PC-3 (cell line): ENCODE measurements at regions not wholly inside any gene's neighbourhood (a gene's known extent, or its start where the extent isn't known, plus 50 kb on each side); places are given as distances from the start of the nearest gene placed in this dataset.

Source experiments
- ATAC-seq: fragments of 200-7000 bp; cut with Tn5 transposase; 2 replicates; pipeline ENCODE4 v1.9.1; 2020; ENCODE audit warnings: mild to moderate bottlenecking, moderate library complexity
- BruUV-seq: library from RNA; stranded (reverse); fragments of 400-500 nt; replicated peaks from 2 replicates; lab custom pipeline; 2021; lab: Mats Ljungman, UMichigan
- CTCF ChIA-PET: fragments of 300-600 bp; sonication (Branson Sonifier 250); formaldehyde crosslinking; loops from one replicate; lab custom pipeline; 2022; ENCODE audit warnings: antibody characterized with exemption; lab: Charles Lee
- POLR2A ChIA-PET: fragments of 300-600 bp; sonication (Branson Sonifier 250); formaldehyde crosslinking; loops from one replicate; lab custom pipeline; 2022; ENCODE audit warnings: antibody characterized with exemption; ENCODE audit not compliant: unreplicated experiment; lab: Charles Lee
- DNase-seq: peaks from one replicate; pipeline ENCODE4 v3.0.0-alpha.2; 2015
- H2AFZ ChIP-seq: fragments of 300-600 bp; sonication (generic); 2 replicates; pipeline ENCODE4 v1.6.0; 2016; ENCODE audit warnings: antibody characterized with exemption, low read length
- H3F3A ChIP-seq: fragments of 300-600 bp; sonication (generic); one replicate; pipeline ENCODE4 v1.6.0; 2017; ENCODE audit warnings: antibody characterized with exemption, low read length, control low read depth, mild to moderate bottlenecking; ENCODE audit not compliant: unreplicated experiment
- H3K27ac ChIP-seq: fragments of 300-600 bp; sonication (generic); 2 replicates; pipeline ENCODE4 v1.5.1; 2016; ENCODE audit warnings: mild to moderate bottlenecking, low read length
- H3K27me3 ChIP-seq: fragments of 300-600 bp; sonication (generic); 2 replicates; pipeline ENCODE4 v1.6.1; 2016; ENCODE audit warnings: low read length, mixed read lengths
- H3K36me3 ChIP-seq: fragments of 300-600 bp; sonication (generic); 2 replicates; pipeline ENCODE4 v1.6.1; 2016; ENCODE audit warnings: low read depth, mixed run types, low read length, mixed read lengths
- H3K4me1 ChIP-seq: fragments of 300-600 bp; sonication (generic); 2 replicates; pipeline ENCODE4 v1.5.1; 2016; ENCODE audit warnings: low read length; ENCODE audit not compliant: insufficient read depth
- H3K4me2 ChIP-seq: fragments of 300-600 bp; sonication (generic); 2 replicates; pipeline ENCODE4 v1.6.0; 2016; ENCODE audit warnings: low read length
- H3K4me3 ChIP-seq: fragments of 300-600 bp; sonication (generic); 2 replicates; pipeline ENCODE4 v1.5.1; 2016; ENCODE audit warnings: mild to moderate bottlenecking, low read length, mixed read lengths
- H3K79me2 ChIP-seq: fragments of 300-600 bp; sonication (generic); 2 replicates; pipeline ENCODE4 v1.6.1; 2017; ENCODE audit warnings: low read length, mixed read lengths
- H3K9ac ChIP-seq: fragments of 300-600 bp; sonication (generic); 2 replicates; pipeline ENCODE4 v1.6.0; 2016; ENCODE audit warnings: mild to moderate bottlenecking, low read length
- H3K9me2 ChIP-seq: fragments of 300-600 bp; sonication (generic); replicated peaks from 2 replicates; pipeline ENCODE4 v1.6.1; 2016; ENCODE audit warnings: mixed run types, low read length, mixed read lengths
- H3K9me3 ChIP-seq: fragments of 300-600 bp; sonication (generic); 2 replicates; pipeline ENCODE4 v1.6.1; 2016; ENCODE audit warnings: low read length, mixed read lengths
- H4K20me1 ChIP-seq: fragments of 300-600 bp; sonication (generic); 2 replicates; pipeline ENCODE4 v1.6.1; 2016; ENCODE audit warnings: low read length, mixed read lengths
- EZH2 ChIP-seq: fragments of 300-600 bp; sonication (generic); IDR thresholded peaks from one replicate; pipeline ENCODE4 v1.6.1; 2017; ENCODE audit warnings: antibody characterized with exemption, mild to moderate bottlenecking, low read length; ENCODE audit not compliant: unreplicated experiment
- EZH2phosphoT487 ChIP-seq: fragments of 300-600 bp; sonication (generic); IDR thresholded peaks from 2 replicates; pipeline ENCODE4 v1.6.1; 2018; ENCODE audit warnings: mild to moderate bottlenecking, antibody characterized with exemption, low read length, borderline replicate concordance
- intact Hi-C: fragments of 100-400 bp; cut with micrococcal nuclease; formaldehyde crosslinking; loops from 2 replicates; pipeline ENCODE4 v1.9.0; 2023
- TF ChIP-seq, protein P1 (sequence below): fragments of 300-600 bp; sonication (generic); conservative IDR thresholded peaks from 2 replicates; pipeline ENCODE4 v1.5.1; 2017; ENCODE audit warnings: antibody characterized with exemption, low read depth, mild to moderate bottlenecking, low read length

- no peak for ATAC-seq
- POLR2A ChIA-PET: no interaction called here
- no peaks in the 10 kb centered on the region for H3K9me2 ChIP-seq
- CTCF ChIA-PET: no interaction called here
- H3K9me3 ChIP-seq: no peaks in the 10 kb centered on the region
- no peak overlapping the region for H2AFZ ChIP-seq
- H3K27me3 ChIP-seq: peaks cover 5% of the 10 kb centered on the region; the same call in 1 of the 2 replicates
- no peak overlapping the region for H3K27ac ChIP-seq
- TF ChIP-seq, protein P1, sequence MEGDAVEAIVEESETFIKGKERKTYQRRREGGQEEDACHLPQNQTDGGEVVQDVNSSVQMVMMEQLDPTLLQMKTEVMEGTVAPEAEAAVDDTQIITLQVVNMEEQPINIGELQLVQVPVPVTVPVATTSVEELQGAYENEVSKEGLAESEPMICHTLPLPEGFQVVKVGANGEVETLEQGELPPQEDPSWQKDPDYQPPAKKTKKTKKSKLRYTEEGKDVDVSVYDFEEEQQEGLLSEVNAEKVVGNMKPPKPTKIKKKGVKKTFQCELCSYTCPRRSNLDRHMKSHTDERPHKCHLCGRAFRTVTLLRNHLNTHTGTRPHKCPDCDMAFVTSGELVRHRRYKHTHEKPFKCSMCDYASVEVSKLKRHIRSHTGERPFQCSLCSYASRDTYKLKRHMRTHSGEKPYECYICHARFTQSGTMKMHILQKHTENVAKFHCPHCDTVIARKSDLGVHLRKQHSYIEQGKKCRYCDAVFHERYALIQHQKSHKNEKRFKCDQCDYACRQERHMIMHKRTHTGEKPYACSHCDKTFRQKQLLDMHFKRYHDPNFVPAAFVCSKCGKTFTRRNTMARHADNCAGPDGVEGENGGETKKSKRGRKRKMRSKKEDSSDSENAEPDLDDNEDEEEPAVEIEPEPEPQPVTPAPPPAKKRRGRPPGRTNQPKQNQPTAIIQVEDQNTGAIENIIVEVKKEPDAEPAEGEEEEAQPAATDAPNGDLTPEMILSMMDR: no peak
- TF ChIP-seq EZH2 (no peak), EZH2phosphoT487 (no peak)
- DNase-seq: no peak
- H3F3A ChIP-seq: no peaks in the 10 kb centered on the region
- no peaks in the 10 kb centered on the region for H4K20me1 ChIP-seq
- BruUV-seq: no TSS peak
- H3K4me3 ChIP-seq: no peak overlapping the region
- intact Hi-C loops: no loop called here
- no peak overlapping the region for H3K4me2 ChIP-seq
- H3K79me2 ChIP-seq: no peaks in the 10 kb centered on the region
- H3K36me3 ChIP-seq: no peaks in the 10 kb centered on the region
- no peak overlapping the region for H3K9ac ChIP-seq
- H3K4me1 ChIP-seq: no peaks in the 10 kb centered on the region
Measured at GRCh38 chr15:61575597-61575996, 346.5 kb upstream of the RORA start.

DNA sequence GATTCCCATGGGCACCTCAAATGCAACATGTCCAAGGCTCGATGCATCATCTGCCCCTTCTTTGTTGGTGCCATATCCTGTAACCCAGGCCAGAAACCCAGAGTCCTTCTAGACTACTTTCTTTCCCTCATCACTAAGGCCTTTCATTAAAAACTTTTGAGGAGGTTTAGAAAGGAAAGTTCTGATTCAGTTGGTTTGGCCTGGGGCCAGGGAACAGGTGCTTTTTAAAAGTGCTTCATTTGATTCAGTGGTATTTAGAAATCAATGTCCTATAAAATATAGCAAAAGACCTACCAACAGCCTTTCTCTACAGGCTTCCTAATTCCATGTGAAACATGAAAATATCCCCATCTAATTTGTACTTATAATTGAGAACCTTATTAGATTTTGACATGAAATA, 341.9 kb upstream of the RORA start:
- DNase-seq (no peak), ATAC-seq (no peak)
- no peaks in the 10 kb centered on the region for H3K9me2 ChIP-seq
- H3K4me1 ChIP-seq: no peaks in the 10 kb centered on the region
- ChIA-PET CTCF (no interaction called here), POLR2A (no interaction called here)
- TF ChIP-seq EZH2 (no peak), EZH2phosphoT487 (no peak)
- TF ChIP-seq, protein P1: no peak
- no peaks in the 10 kb centered on the region for H3K36me3 ChIP-seq
- no peaks in the 10 kb centered on the region for H3K27me3 ChIP-seq
- no peak overlapping the region for H3K4me2 ChIP-seq
- no peaks in the 10 kb centered on the region for H3K9me3 ChIP-seq
- H3F3A ChIP-seq: no peaks in the 10 kb centered on the region
- intact Hi-C loops: no loop called here
- H3K9ac ChIP-seq: no peak overlapping the region
- BruUV-seq: no TSS peak
- no peak overlapping the region for H3K27ac ChIP-seq
- H3K4me3 ChIP-seq: no peak overlapping the region
- no peaks in the 10 kb centered on the region for H3K79me2 ChIP-seq
- H4K20me1 ChIP-seq: no peaks in the 10 kb centered on the region
- H2AFZ ChIP-seq: no peak overlapping the region

GRCh38 chr15:61564785-61565184, 335.7 kb upstream of the RORA start:
- H2AFZ ChIP-seq: no peak overlapping the region
- H3K27me3 ChIP-seq: peaks cover 9% of the 10 kb centered on the region; the same call in 1 of the 2 replicates
- BruUV-seq: no TSS peak
- no peak overlapping the region for H3K9ac ChIP-seq
- H3K36me3 ChIP-seq: no peaks in the 10 kb centered on the region
- intact Hi-C loops: no loop called here
- TF ChIP-seq EZH2: no peak
- TF ChIP-seq, protein P1: no peak
- no peaks in the 10 kb centered on the region for H3K9me2 ChIP-seq
- no peaks in the 10 kb centered on the region for H3F3A ChIP-seq
- no peak overlapping the region for H3K4me3 ChIP-seq
- no peaks in the 10 kb centered on the region for H3K4me1 ChIP-seq
- no peak overlapping the region for H3K27ac ChIP-seq
- DNase-seq (no peak), ATAC-seq (no peak)
- no peaks in the 10 kb centered on the region for H3K9me3 ChIP-seq
- POLR2A ChIA-PET: no interaction called here
- H3K79me2 ChIP-seq: no peaks in the 10 kb centered on the region
- CTCF ChIA-PET: no interaction called here
- H3K4me2 ChIP-seq: no peak overlapping the region
- no peaks in the 10 kb centered on the region for H4K20me1 ChIP-seq
